Endothelial cell of umbilical vein (primary cell): ENCODE measurements at regions not wholly inside any gene's neighbourhood (a gene's known extent, or its start where the extent isn't known, plus 50 kb on each side); places are given as distances from the start of the nearest gene placed in this dataset.

Experiments used
- BruUV-seq: library from RNA; stranded (reverse); fragments of 400-500 nt; replicated peaks from 2 replicates; lab custom pipeline; 2021; lab: Mats Ljungman, UMichigan
- CTCF ChIA-PET: fragments of 300-600, 350-600 bp; sonication (Branson Sonifier 250); formaldehyde crosslinking; loops from one replicate; lab custom pipeline; 2021; ENCODE audit warnings: antibody characterized with exemption, inconsistent platforms; lab: Charles Lee
- POLR2A ChIA-PET: fragments of 300-600, 350-600 bp; sonication (Branson Sonifier 250); formaldehyde crosslinking; loops from one replicate; lab custom pipeline; 2021; ENCODE audit warnings: antibody characterized with exemption, inconsistent platforms; lab: Charles Lee
- DNase-seq: peaks from one replicate; pipeline ENCODE4 v3.0.0-alpha.2; 2011; ENCODE audit warnings: low read depth, low spot score
- FAIRE-seq: peaks from 2 replicates; lab custom pipeline; 2011; peaks lifted over from hg19 to GRCh38; lab: Jason Lieb, UNC
- H2AFZ ChIP-seq: 2 replicates; pipeline ENCODE4 v1.6.0; 2012; ENCODE audit warnings: low read depth, low read length, control low read depth, inconsistent platforms
- H3K27ac ChIP-seq: 2 replicates; pipeline ENCODE4 v1.5.1; 2011; ENCODE audit warnings: low read depth, mild to moderate bottlenecking, control low read depth, low read length, moderate library complexity; ENCODE audit not compliant: insufficient read depth
- H3K27me3 ChIP-seq, 2 experiments: 2 replicates each; pipeline versions ENCODE4 v1.6.0 to v1.6.1; 2011; ENCODE audit warnings: low read length in 2 of 2, mixed read lengths in 1 of 2; ENCODE audit not compliant: control insufficient read depth in 2 of 2, insufficient read depth in 2 of 2
- H3K36me3 ChIP-seq, 2 experiments: 2 replicates in 1 of 2; 3 replicates in 1 of 2; pipeline ENCODE4 v1.5.1; 2011; ENCODE audit warnings: low read length in 2 of 2, mild to moderate bottlenecking in 1 of 2, moderate library complexity in 1 of 2; ENCODE audit not compliant: control insufficient read depth in 2 of 2, insufficient read depth in 2 of 2; ENCODE audit errors: extremely low read depth in 1 of 2
- H3K4me1 ChIP-seq: 3 replicates; pipeline ENCODE4 v1.5.1; 2011; ENCODE audit warnings: mild to moderate bottlenecking, low read length; ENCODE audit not compliant: control insufficient read depth, insufficient read depth; ENCODE audit errors: extremely low read depth
- H3K4me2 ChIP-seq: 2 replicates; pipeline ENCODE4 v1.6.1; 2011; ENCODE audit warnings: low read length, control low read depth, mixed read lengths; ENCODE audit not compliant: insufficient read depth
- H3K4me3 ChIP-seq, 3 experiments: fragments of 200-600 bp in 1 of 3; sonication (generic), shearing (Covaris generic) in 1 of 3; replicated peaks in 1 of 3; 2 replicates each; pipeline ENCODE4 v1.5.1; 2011 to 2016; ENCODE audit warnings: control low read depth in 3 of 3, low read length in 3 of 3, mild to moderate bottlenecking in 2 of 3, inconsistent platforms in 1 of 3, low read depth in 1 of 3, moderate library complexity in 1 of 3; ENCODE audit not compliant: insufficient read depth in 1 of 3
- H3K79me2 ChIP-seq: 2 replicates; pipeline ENCODE4 v1.6.0; 2012; ENCODE audit warnings: low read length, inconsistent platforms; ENCODE audit not compliant: control insufficient read depth, insufficient read depth
- H3K9ac ChIP-seq: replicated peaks from 2 replicates; pipeline ENCODE3; 2011; ENCODE audit warnings: low read length, control low read depth; ENCODE audit not compliant: insufficient read depth; ENCODE audit errors: extremely low read depth
- H3K9me1 ChIP-seq: replicated peaks from 3 replicates; pipeline ENCODE4 v1.6.0; 2011; ENCODE audit warnings: mild to moderate bottlenecking, low read length; ENCODE audit not compliant: control insufficient read depth, insufficient read depth; ENCODE audit errors: extremely low read depth
- H3K9me3 ChIP-seq: replicated peaks from 2 replicates; pipeline ENCODE4 v1.5.1; 2012; ENCODE audit warnings: low read length, inconsistent platforms; ENCODE audit not compliant: control insufficient read depth, insufficient read depth
- H4K20me1 ChIP-seq: replicated peaks from 2 replicates; pipeline ENCODE3; 2011; ENCODE audit warnings: mild to moderate bottlenecking, low read length; ENCODE audit not compliant: control insufficient read depth, insufficient read depth; ENCODE audit errors: extremely low read depth
- EZH2 ChIP-seq: IDR thresholded peaks from 2 replicates; pipeline ENCODE4 v1.6.1; 2012; ENCODE audit warnings: borderline replicate concordance, low read depth, mild to moderate bottlenecking, moderate library complexity, low read length, inconsistent platforms; ENCODE audit not compliant: severe bottlenecking
- FOS ChIP-seq: IDR thresholded peaks from 2 replicates; pipeline ENCODE4 v1.6.1; 2011; ENCODE audit warnings: mild to moderate bottlenecking, low read length, moderate library complexity, borderline replicate concordance; ENCODE audit not compliant: insufficient read depth
- GATA2 ChIP-seq: IDR thresholded peaks from 2 replicates; pipeline ENCODE4 v1.7.0; 2011; ENCODE audit warnings: low read depth, mild to moderate bottlenecking, moderate library complexity, mixed read lengths, low read length; ENCODE audit not compliant: insufficient read length, insufficient read depth
- JUN ChIP-seq: IDR thresholded peaks from 2 replicates; pipeline ENCODE4 v1.6.1; 2011; ENCODE audit warnings: borderline replicate concordance, low read depth; ENCODE audit not compliant: insufficient read length, insufficient read depth
- MYC ChIP-seq: IDR thresholded peaks from one replicate; pipeline ENCODE4 v1.6.1; 2011; ENCODE audit warnings: mild to moderate bottlenecking, low read depth, low read length
- POLR2A ChIP-seq: IDR thresholded peaks from 2 replicates; pipeline ENCODE4 v1.6.1; 2012; ENCODE audit warnings: low read depth, mild to moderate bottlenecking, control low read depth, low read length
- POLR2AphosphoS5 ChIP-seq: IDR thresholded peaks from 2 replicates; pipeline ENCODE4 v1.6.1; 2012; ENCODE audit warnings: low read depth, mild to moderate bottlenecking, control low read depth, low read length, moderate library complexity; ENCODE audit not compliant: insufficient read depth
- dilution Hi-C: fragments of 300-500 bp; cut with MboI; formaldehyde crosslinking; loops from one replicate; pipeline ENCODE4 v1.15.0; 2019; ENCODE audit warnings: low sequenced_read_pairs; ENCODE audit not compliant: extremely low pct_ligation_motif_present
- intact Hi-C: fragments of 100-400 bp; cut with micrococcal nuclease; formaldehyde crosslinking; loops from one replicate; pipeline ENCODE4 v1.10.0; 2022
- TF ChIP-seq, protein P1 (sequence below): IDR thresholded peaks from 2 replicates; pipeline ENCODE4 v1.6.1; 2011; ENCODE audit not compliant: insufficient read depth, insufficient read length
- TF ChIP-seq, protein P2 (sequence below), 2 donors: IDR thresholded peaks; 1 replicate in 1 of 2; 2 replicates in 1 of 2; pipeline ENCODE4 v1.5.1; 2011; ENCODE audit warnings: low read length in 2 of 2, mild to moderate bottlenecking in 2 of 2, moderate library complexity in 2 of 2, control low read depth in 1 of 2, inconsistent platforms in 1 of 2, low read depth in 1 of 2; ENCODE audit not compliant: insufficient read depth in 1 of 2; ENCODE audit errors: extremely low read depth in 1 of 2

DNA sequence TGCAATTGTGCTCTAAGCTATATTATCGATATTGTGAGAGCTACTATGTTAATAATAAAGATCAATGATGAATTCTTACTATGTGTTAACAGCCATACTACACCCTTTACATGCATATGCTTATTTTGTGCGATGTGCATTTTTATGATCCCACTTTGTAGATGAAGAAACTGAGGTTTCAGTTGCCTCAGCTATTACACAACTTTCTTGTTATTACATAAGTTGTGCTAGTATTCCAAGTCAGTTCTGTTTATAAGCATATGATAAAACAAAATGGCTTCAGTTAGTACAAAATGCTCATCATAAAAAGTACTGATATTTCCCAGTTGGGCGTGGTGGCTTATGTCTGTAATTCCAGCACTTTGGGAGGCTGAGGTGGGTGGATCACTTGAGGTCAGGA lies 471.5 kb upstream of the DCN start:
- POLR2A ChIA-PET: no interaction called here
- CTCF ChIA-PET: no interaction called here
- Histone ChIP-seq H3K9ac (no peak overlapping the region), H4K20me1 (no peaks in the 10 kb centered on the region), H3K4me3 (no peak overlapping the region), H3K27ac (no peak overlapping the region), H3K36me3 (no peaks in the 10 kb centered on the region), H3K27me3 (no peaks in the 10 kb centered on the region), H3K4me2 (no peak overlapping the region), H3K9me3 (no peaks in the 10 kb centered on the region), H3K79me2 (no peaks in the 10 kb centered on the region), H3K9me1 (no peaks in the 10 kb centered on the region), H2AFZ (no peak overlapping the region), H3K4me1 (no peaks in the 10 kb centered on the region)
- DNase-seq (no peak), FAIRE-seq (no peak)
- BruUV-seq: no TSS peak
- TF ChIP-seq FOS (no peak), JUN (no peak), POLR2A (no peak), MYC (no peak), EZH2 (no peak), POLR2AphosphoS5 (no peak), GATA2 (no peak)
- TF ChIP-seq, protein P1, sequence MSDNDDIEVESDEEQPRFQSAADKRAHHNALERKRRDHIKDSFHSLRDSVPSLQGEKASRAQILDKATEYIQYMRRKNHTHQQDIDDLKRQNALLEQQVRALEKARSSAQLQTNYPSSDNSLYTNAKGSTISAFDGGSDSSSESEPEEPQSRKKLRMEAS: no peak
- TF ChIP-seq, protein P2, sequence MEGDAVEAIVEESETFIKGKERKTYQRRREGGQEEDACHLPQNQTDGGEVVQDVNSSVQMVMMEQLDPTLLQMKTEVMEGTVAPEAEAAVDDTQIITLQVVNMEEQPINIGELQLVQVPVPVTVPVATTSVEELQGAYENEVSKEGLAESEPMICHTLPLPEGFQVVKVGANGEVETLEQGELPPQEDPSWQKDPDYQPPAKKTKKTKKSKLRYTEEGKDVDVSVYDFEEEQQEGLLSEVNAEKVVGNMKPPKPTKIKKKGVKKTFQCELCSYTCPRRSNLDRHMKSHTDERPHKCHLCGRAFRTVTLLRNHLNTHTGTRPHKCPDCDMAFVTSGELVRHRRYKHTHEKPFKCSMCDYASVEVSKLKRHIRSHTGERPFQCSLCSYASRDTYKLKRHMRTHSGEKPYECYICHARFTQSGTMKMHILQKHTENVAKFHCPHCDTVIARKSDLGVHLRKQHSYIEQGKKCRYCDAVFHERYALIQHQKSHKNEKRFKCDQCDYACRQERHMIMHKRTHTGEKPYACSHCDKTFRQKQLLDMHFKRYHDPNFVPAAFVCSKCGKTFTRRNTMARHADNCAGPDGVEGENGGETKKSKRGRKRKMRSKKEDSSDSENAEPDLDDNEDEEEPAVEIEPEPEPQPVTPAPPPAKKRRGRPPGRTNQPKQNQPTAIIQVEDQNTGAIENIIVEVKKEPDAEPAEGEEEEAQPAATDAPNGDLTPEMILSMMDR (IDR thresholded peaks at IDR 0.05; ENCODE audit: extremely low read depth in 1 of 2, insufficient read depth in 1 of 2, low read depth in 1 of 2, low read length in 2 of 2): no peak
- dilution Hi-C loops: no loop called here
- intact Hi-C loops: no loop called here
